ENCODE measurements at regions not wholly inside any gene's neighbourhood (a gene's known extent, or its start where the extent isn't known, plus 50 kb on each side); places are given as distances from the start of the nearest gene placed in this dataset.

DNA sequence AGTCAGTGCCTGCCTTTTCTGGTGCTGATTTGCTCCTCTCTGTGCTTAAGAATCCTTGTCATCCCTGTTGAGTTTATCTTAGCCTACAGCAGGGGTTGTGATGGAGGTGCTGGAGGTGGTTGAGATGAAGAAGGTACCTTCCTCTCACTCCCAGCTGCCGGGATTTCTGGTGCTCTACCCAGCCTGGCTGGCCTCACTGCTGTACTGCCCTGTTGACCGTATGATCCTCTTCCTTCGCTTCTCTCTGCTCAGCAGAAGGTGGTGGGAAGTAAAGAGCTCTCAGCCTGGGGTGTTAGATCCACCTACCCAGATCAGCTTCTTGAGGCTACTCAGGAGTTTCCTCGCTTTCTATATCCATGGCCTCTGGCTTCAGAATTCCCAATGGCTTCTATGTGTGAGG lies 101.0 kb upstream of the NXT1 start:
- DNase-seq: no peak

DNA sequence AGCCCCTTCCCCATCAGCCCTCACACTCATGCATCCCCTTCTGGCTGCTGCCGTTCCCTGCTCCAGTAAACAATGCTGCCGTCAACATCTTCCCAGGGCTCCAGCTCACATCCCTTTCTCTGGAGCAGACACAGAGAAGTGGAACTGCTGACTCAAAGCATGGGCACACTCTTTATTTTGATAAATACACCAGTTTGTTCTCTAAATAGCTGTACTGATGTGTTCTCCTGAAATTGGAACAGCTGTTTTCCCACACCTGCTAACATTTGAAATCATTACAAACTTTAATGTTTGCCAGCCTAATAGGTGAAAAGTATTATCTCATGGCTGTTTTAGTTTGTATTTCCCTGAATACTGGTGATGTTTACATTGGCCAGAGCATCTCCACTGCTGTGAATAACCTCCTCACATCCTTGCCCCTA lies 102.1 kb upstream of the NXT1 start:
- DNase-seq: no peak

GRCh38 chr20:23246717-23247664 lies 103.6 kb upstream of the NXT1 start:
- no peak for DNase-seq

- no peak for DNase-seq
These were observed 104.9 kb upstream of the NXT1 start for GRCh38 chr20:23245553-23246181.

GRCh38 chr20:23244916-23245552 lies 105.6 kb upstream of the NXT1 start:
- DNase-seq: no peak

DNA sequence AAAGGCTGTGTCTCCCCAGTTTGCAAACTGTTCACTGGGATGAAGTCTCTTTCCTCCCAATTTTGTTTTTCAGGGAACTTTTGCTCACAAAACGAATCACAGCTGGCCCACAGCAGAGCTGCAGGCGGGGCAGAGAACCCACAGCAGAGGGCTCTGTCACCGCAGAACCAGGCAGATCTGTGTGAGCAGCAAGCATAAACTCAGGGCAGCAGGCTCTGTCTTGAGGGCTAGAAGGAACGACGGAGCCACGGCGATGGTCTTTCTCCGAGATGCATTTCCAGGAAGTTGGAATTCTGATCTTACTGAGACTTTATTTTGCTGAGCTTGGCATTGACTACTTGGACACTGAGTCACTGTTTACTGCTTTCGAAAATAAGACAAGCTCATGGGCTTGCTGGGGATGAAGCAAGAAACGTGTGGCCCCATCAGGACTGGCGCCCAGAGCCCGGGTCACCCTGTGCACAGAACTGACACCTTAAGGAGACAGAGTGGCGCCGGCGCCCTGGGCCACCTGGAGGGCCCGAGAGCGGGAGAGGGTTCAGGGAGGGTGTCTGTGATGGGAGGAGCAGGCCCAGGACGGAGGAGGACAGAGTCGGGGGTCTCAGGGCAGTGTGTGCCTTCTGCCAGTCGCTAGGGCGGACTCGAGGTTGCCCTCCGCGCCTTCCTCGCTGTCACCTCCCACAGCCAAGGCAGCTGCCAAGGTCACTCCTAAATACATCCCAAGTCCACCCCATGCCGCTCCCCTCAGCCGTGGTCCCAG lies 106.3 kb upstream of the NXT1 start:
- DNase-seq: no peak

DNA sequence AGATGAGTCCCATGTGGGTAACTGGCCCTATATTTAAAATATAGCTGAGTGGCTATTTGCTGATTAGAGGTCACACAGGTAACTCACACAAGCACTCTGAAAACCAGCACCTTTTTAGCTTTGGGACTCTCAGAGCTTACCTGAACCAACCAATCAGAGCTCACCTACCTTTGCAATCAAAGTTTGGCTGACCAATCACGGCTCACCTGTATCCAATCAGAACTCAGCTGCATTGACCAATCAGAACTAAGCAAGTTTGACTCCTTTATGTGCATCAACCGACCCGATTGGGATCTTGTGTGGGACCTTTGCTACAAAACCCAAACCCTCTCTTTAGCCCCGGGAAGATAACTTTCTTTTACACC lies 106.8 kb upstream of the NXT1 start:
- DNase-seq: no peak

GRCh38 chr20:23242556-23243180 lies 107.9 kb upstream of the NXT1 start:
- DNase-seq: peak; percentile 40

DNA sequence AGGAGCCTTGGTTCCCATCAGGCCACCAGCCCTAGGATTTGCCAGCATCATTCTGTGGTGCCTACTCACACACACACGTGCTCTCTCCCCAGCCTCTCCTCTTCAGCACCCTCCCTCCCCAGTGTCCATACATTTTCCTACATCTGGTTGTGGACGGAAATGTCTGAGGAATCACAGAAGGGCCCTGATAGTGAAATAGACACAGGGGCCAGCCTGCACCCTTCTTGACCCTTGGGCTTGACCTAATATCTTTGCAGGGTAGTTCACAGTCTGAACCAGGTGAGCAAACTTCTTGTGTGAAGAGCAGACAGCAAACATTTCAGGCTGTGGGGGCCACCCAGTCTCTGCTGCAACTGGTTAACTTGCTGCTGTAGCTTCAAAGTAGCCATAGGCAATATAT lies 108.5 kb upstream of the NXT1 start:
- DNase-seq: no peak

DNA sequence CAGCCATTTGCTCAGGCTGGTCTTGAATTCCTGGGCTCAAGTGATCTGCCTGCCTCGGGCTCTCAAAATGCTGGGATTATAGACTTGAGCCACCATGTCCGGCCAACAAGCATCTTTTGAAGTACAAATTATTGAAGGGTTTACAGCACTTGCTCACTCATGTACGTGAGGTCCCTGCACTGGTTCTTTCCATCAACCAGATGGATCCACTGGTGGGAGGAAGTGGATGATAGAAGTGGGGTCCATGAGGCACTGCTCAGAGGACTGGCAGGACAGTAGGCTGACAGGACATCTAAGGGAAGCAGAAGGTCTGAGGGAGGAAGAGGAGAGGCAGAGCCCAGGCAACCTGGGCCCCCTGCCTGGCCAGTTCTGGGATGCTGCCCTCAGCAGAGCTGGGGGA lies 109.2 kb upstream of the NXT1 start:
- DNase-seq: no peak

DNA sequence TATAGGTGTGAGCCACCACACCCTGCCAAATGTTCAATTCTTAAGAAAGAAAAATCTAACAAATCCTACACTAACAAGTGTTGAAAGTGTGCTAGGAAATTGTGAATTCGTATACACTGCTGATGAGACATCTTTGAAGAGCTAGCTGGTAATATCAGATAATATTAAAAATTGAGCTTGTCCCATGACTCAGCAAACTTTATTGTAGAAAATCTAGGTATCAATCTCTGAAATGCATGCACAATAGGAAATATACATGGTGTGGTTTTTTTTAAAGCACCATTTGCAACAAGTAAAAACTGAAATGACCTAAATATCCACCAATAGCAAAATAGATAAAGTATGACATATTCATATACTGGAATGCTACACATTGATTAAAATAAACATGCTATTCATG lies 110.1 kb upstream of the NXT1 start:
- DNase-seq: no peak

- DNase-seq: no peak
These were observed 113.4 kb upstream of the NXT1 start for GRCh38 chr20:23237201-23237600.

GRCh38 chr20:23235173-23236027 lies 115.2 kb upstream of the NXT1 start:
- no peak for DNase-seq

DNA sequence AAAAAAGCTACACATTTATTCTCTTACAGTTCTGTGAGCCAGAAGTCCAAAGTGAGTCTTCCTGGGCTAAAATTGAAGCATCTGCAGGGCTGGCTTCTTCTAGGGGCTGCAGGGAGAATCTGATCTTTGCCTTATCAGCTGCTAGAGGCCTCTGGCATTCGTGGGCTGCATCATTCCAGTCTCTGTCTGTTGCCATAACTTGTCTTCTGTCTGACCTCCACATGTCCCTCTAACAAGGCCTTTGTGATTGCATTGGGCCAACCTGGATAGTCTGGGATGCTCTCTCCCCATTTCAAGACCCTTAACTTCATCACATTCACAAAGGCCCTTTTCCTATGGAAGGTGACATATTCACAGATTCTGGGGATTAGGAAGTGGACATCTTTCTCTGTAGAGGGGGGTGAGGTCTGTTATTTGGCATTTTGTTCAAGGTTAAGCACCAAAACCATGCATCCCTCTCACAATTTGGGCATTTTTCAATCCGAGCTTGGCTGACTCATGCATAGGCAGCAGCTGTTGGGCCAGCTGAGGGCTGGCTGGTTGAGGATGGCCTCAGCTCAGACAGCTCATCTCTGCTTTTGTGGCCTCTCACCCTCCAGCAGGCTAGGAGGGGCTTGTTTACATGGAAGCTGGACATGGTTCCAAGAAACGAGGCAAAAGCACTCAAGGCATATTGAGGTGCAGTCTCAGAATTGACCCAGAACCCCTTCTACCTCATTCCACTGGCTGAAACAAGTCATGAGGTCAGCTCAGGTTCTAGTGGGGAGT lies 116.1 kb upstream of the NXT1 start:
- DNase-seq: no peak

GRCh38 chr20:23233341-23233740 lies 117.2 kb upstream of the NXT1 start:
- DNase-seq: no peak

DNA sequence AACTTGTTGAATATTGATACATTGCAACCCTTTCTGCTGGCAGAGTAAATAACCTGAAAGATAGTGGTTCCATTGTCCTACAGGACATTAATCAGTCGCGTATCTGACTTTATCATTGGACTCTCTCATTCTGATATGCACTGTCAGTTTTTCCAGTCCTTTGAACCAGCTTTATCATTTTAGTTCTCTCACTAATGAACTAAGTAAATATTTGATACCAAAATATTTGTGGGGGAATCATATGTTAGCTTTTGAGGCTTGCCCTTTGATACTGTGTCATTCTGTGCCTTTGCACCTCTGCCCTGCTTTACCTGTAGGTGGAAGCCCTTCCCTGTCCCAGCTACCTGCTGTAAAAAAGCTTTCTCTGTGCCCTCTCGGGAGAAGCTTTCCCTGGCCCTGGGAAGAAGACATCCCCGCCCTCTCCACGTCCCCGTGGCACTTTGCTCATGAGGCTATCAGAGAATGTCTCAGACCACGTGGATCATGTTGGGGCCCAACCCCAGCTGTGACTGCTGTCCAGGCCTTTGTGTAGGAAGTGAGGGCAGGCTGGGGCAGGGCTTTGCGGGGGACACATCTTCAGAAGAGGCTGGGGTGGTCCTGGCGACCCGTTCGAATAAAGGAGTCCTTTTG lies 117.8 kb upstream of the NXT1 start:
- DNase-seq: no peak

- no peak for DNase-seq
These were observed 118.4 kb upstream of the NXT1 start for GRCh38 chr20:23232219-23232581.

DNA sequence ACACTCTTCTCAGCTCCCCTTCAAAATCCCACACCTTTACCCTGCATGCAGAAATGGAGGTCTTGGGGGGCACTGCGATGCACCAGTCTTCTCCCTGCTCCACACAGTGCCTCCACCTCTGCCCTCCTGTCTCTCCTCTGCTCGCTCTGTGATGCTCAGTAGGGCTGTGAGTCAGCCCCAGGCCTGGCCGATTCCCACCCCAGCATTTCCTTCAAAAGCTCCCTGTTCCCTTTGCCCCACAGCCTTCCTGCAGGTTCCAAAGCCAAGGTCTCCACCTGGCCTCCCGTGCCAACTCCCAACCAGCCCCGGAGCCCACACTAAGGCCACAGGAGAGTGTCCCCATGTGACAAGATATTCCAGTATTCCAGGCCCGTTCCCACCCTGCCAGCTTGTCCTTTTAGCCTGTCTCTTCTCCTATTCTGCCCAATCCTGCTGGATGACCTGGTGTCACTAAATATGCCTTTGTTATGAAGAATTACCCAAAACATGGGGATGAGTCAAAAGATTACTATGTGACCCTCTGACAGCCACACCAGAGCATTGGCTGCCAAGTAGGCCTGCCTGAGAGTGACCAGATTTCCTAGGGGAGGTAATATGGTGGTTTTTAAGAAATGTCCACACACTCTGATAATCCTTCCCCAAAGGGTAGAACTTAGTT lies 118.9 kb upstream of the NXT1 start:
- no peak for DNase-seq

- DNase-seq: no peak
These were observed 119.7 kb upstream of the NXT1 start for GRCh38 chr20:23230766-23231385.

GRCh38 chr20:23229989-23230388 lies 120.6 kb upstream of the NXT1 start:
- DNase-seq: no peak
